CD4-positive, alpha-beta T cell (primary cell): ENCODE measurements at regions not wholly inside any gene's neighbourhood (a gene's known extent, or its start where the extent isn't known, plus 50 kb on each side); places are given as distances from the start of the nearest gene placed in this dataset.

Experiments
- ATAC-seq: fragments of 200-7000 bp; cut with Tn5 transposase; one replicate; pipeline ENCODE4 v1.10.0; 2022; ENCODE audit warnings: mild to moderate bottlenecking; ENCODE audit not compliant: poor library complexity
- CTCF ChIA-PET: fragments of 350-600 bp; sonication (Branson Sonifier 250); formaldehyde crosslinking; loops from one replicate; lab custom pipeline; 2021; ENCODE audit warnings: antibody characterized with exemption, inconsistent platforms; lab: Charles Lee
- POLR2A ChIA-PET: fragments of 350-600 bp; sonication (Branson Sonifier 250); formaldehyde crosslinking; loops from one replicate; lab custom pipeline; 2021; ENCODE audit warnings: antibody characterized with exemption, inconsistent platforms; lab: Charles Lee
- DNase-seq, 14 experiments: peaks; one replicate each; pipeline ENCODE4 v3.0.0-alpha.2; 2013 to 2020; ENCODE audit warnings: mixed read lengths in 2 of 14
- H3K27ac ChIP-seq, 2 donors: one replicate each; pipeline versions ENCODE4 v1.5.1 to v1.7.0; 2013; ENCODE audit warnings: low read length in 2 of 2, low read depth in 1 of 2, mild to moderate bottlenecking in 1 of 2
- H3K27me3 ChIP-seq, 2 experiments: 1 replicate in 1 of 2; 2 replicates in 1 of 2; pipeline versions ENCODE4 v1.6.1 to v1.7.0; 2013; ENCODE audit warnings: low read length in 2 of 2, control low read depth in 1 of 2, mild to moderate bottlenecking in 1 of 2, moderate library complexity in 1 of 2; ENCODE audit not compliant: insufficient read depth in 2 of 2, control insufficient read depth in 1 of 2
- H3K36me3 ChIP-seq: one replicate; pipeline ENCODE4 v1.6.1; 2013; ENCODE audit warnings: low read length, control low read depth; ENCODE audit not compliant: insufficient read depth
- H3K4me1 ChIP-seq: one replicate; pipeline ENCODE4 v1.6.1; 2013; ENCODE audit warnings: low read length, control low read depth; ENCODE audit not compliant: insufficient read depth
- H3K4me3 ChIP-seq: one replicate; pipeline ENCODE4 v1.5.1; 2013; ENCODE audit warnings: mild to moderate bottlenecking, low read length, moderate library complexity
- H3K9me3 ChIP-seq, 2 experiments: 1 replicate in 1 of 2; 2 replicates in 1 of 2; pipeline versions ENCODE4 v1.6.1 to v1.7.0; 2013; ENCODE audit warnings: low read length in 2 of 2, mild to moderate bottlenecking in 2 of 2, control low read depth in 1 of 2, moderate library complexity in 1 of 2; ENCODE audit not compliant: control insufficient read depth in 1 of 2, insufficient read depth in 1 of 2
- H3K27ac Mint-ChIP-seq: one replicate; pipeline ENCODE4 v1.8.0; 2020; ENCODE audit warnings: mixed read lengths
- H3K27me3 Mint-ChIP-seq: one replicate; pipeline ENCODE4 v1.8.0; 2021; ENCODE audit warnings: mixed read lengths
- H3K36me3 Mint-ChIP-seq: one replicate; pipeline ENCODE4 v1.8.0; 2021; ENCODE audit warnings: low read depth, mixed read lengths
- H3K4me1 Mint-ChIP-seq: one replicate; pipeline ENCODE4 v1.8.0; 2021; ENCODE audit warnings: low read depth, mixed read lengths
- H3K4me3 Mint-ChIP-seq: one replicate; pipeline ENCODE4 v1.8.0; 2020; ENCODE audit warnings: mild to moderate bottlenecking, mixed read lengths
- H3K9me3 Mint-ChIP-seq: one replicate; pipeline ENCODE4 v1.8.0; 2020; ENCODE audit warnings: mixed read lengths
- CTCF ChIP-seq: fragments of 200-600 bp; IDR thresholded peaks from one replicate; pipeline ENCODE4 v1.8.0; 2022; ENCODE audit warnings: antibody characterized with exemption, mild to moderate bottlenecking
- intact Hi-C, 2 experiments: fragments of 100-400 bp; cut with DNase I in 1 of 2; cut with micrococcal nuclease in 1 of 2; formaldehyde crosslinking; loops; one replicate each; pipeline versions ENCODE4 v1.15.1 to v1.9.0; 2023 to 2025; cut with DNase I, micrococcal nuclease

- no peak overlapping the region for H3K27ac Mint-ChIP-seq
- no peaks in the 10 kb centered on the region for H3K4me1 ChIP-seq
- ChIA-PET POLR2A (no interaction called here), CTCF (no interaction called here)
- H3K4me3 Mint-ChIP-seq, result no peak overlapping the region
- H3K4me3 ChIP-seq, result no peak overlapping the region
- H3K27me3 Mint-ChIP-seq, result no peaks in the 10 kb centered on the region
- no peaks in the 10 kb centered on the region for H3K36me3 Mint-ChIP-seq
- no peak overlapping the region for H3K27ac ChIP-seq
- H3K27me3 ChIP-seq, result no peaks in the 10 kb centered on the region
- no peak for TF ChIP-seq CTCF
- intact Hi-C loops, result no loop called here
- no peaks in the 10 kb centered on the region for H3K9me3 ChIP-seq
- no peaks in the 10 kb centered on the region for H3K4me1 Mint-ChIP-seq
- H3K9me3 Mint-ChIP-seq, result no peaks in the 10 kb centered on the region
- ATAC-seq (no peak), DNase-seq (no peak)
- H3K36me3 ChIP-seq, result no peaks in the 10 kb centered on the region
Observed at GRCh38 chr2:88925770-88926462, 234.4 kb downstream of the RPIA start.

- Mint-ChIP-seq H3K36me3 (no peaks in the 10 kb centered on the region), H3K9me3 (no peaks in the 10 kb centered on the region), H3K27ac (no peak overlapping the region), H3K4me1 (no peaks in the 10 kb centered on the region), H3K4me3 (no peak overlapping the region), H3K27me3 (no peaks in the 10 kb centered on the region)
- Histone ChIP-seq H3K9me3 (no peaks in the 10 kb centered on the region), H3K4me3 (no peak overlapping the region), H3K36me3 (no peaks in the 10 kb centered on the region), H3K4me1 (no peaks in the 10 kb centered on the region), H3K27me3 (no peaks in the 10 kb centered on the region), H3K27ac (no peak overlapping the region)
- intact Hi-C loops, result no loop called here
- no peak for TF ChIP-seq CTCF
- DNase-seq (no peak), ATAC-seq (no peak)
- ChIA-PET POLR2A (no interaction called here), CTCF (no interaction called here)
Observed at GRCh38 chr2:88927128-88927527, 235.7 kb downstream of the RPIA start.

- CTCF ChIA-PET, result no interaction called here
- Mint-ChIP-seq H3K36me3 (no peaks in the 10 kb centered on the region), H3K4me1 (no peaks in the 10 kb centered on the region), H3K27ac (no peak overlapping the region), H3K27me3 (no peaks in the 10 kb centered on the region), H3K4me3 (no peak overlapping the region), H3K9me3 (no peaks in the 10 kb centered on the region)
- Histone ChIP-seq H3K9me3 (no peaks in the 10 kb centered on the region), H3K27me3 (no peaks in the 10 kb centered on the region), H3K36me3 (no peaks in the 10 kb centered on the region), H3K27ac (no peak overlapping the region), H3K4me3 (no peak overlapping the region), H3K4me1 (no peaks in the 10 kb centered on the region)
- POLR2A ChIA-PET, result no interaction called here
- intact Hi-C loops, result no loop called here
- TF ChIP-seq CTCF, result no peak
- DNase-seq (no peak), ATAC-seq (no peak)
Observed at GRCh38 chr2:88930659-88931058, 239.2 kb downstream of the RPIA start.
